ENCODE measurements at regions not wholly inside any gene's neighbourhood (a gene's known extent, or its start where the extent isn't known, plus 50 kb on each side); places are given as distances from the start of the nearest gene placed in this dataset.

DNA sequence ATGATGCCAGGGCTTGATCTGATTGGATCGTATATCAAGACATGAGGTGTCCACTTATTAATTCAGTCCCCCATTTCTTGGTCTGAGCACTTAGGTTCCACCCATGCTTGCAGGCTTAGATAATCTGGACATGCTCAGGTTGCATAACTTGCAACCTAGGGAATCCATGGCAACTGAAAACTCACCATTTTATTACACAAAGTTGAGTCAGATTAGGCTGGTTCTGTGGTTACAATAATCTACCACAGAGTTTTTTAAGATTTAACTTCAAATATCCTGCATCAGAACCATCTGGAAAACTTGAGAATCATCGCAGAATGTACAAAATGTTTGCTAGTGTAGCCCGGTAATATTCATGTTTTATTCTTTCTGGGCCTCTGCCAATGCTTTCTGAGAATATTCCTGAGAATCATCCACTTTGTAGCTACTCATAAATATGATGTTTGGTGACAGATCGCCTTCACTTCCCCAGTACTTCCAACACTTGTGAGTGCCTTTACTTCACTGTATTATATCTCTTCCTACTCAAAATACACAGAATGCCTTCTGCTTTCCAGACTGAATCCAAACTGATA lies 707.2 kb upstream of the ADAMTS5 start:
- in situ Hi-C loops (cut with MboI; ENCODE audit: low pct_ligation_motif_present in 1 of 4, low pct_unique_long_range_greater_than_20kb in 1 of 4, low sequenced_read_pairs in 3 of 4) = no loop called here
- intact Hi-C loops (cut with DNase I; ENCODE audit: low total_unique reads) = no loop called here
- Histone ChIP-seq H3K27ac (no peak overlapping the region), H3K4me3 (no peak overlapping the region), H3K4me1 (no peaks in the 10 kb centered on the region), H3K9me3 (no peaks in the 10 kb centered on the region), H3K27me3 (no peaks in the 10 kb centered on the region), H3K36me3 (no peaks in the 10 kb centered on the region)
- WGBS, 2 donors (ENCODE audit: low coverage in 1 of 2) = 75 to 76% methylated on average over 4 of the region's 4 CpGs
- TF ChIP-seq POLR2AphosphoS5 (IDR thresholded peaks at IDR 0.05) (no peak), EP300 (IDR thresholded peaks at IDR 0.05; ENCODE audit: low read depth) (no peak), POLR2A (IDR thresholded peaks at IDR 0.05) (no peak)
- TF ChIP-seq, protein P1, sequence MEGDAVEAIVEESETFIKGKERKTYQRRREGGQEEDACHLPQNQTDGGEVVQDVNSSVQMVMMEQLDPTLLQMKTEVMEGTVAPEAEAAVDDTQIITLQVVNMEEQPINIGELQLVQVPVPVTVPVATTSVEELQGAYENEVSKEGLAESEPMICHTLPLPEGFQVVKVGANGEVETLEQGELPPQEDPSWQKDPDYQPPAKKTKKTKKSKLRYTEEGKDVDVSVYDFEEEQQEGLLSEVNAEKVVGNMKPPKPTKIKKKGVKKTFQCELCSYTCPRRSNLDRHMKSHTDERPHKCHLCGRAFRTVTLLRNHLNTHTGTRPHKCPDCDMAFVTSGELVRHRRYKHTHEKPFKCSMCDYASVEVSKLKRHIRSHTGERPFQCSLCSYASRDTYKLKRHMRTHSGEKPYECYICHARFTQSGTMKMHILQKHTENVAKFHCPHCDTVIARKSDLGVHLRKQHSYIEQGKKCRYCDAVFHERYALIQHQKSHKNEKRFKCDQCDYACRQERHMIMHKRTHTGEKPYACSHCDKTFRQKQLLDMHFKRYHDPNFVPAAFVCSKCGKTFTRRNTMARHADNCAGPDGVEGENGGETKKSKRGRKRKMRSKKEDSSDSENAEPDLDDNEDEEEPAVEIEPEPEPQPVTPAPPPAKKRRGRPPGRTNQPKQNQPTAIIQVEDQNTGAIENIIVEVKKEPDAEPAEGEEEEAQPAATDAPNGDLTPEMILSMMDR (IDR thresholded peaks at IDR 0.05) = no peak
- no peak for DNase-seq

DNA sequence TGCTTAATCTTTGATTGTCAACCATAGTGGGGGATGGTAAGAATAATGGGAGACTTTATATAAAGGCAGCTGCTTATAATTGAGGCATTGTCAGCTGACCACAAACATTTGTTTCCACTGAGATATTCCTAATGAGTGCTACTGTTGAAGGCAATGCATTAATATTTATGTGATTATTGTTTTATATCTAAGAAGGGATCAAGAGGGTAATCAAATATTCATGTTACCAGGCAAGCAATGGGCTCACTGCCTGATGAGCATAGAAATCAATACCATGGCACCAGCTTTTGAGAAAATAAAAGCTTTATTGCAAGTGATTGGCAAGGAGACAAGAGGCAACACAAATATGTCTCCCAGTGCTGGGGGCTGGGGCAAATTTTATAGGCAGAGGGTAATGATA lies 706.7 kb upstream of the ADAMTS5 start:
- no peak for DNase-seq
- intact Hi-C loops (cut with DNase I; ENCODE audit: low total_unique reads) = no loop called here
- TF ChIP-seq, protein P1 (IDR thresholded peaks at IDR 0.05) = no peak
- TF ChIP-seq POLR2AphosphoS5 (IDR thresholded peaks at IDR 0.05) (no peak), EP300 (IDR thresholded peaks at IDR 0.05; ENCODE audit: low read depth) (no peak), POLR2A (IDR thresholded peaks at IDR 0.05) (no peak)

GRCh38 chr21:27671207-27671606 lies 704.3 kb upstream of the ADAMTS5 start:
- no peaks in the 10 kb centered on the region for H3K36me3 ChIP-seq
- H3K9me3 ChIP-seq = no peaks in the 10 kb centered on the region
- H3K4me1 ChIP-seq = no peaks in the 10 kb centered on the region
- WGBS, 2 donors (ENCODE audit: low coverage in 1 of 2) = 62 to 67% methylated on average over 1 of the region's 1 CpG
- H3K4me3 ChIP-seq = no peak overlapping the region
- no peak overlapping the region for H3K27ac ChIP-seq
- intact Hi-C loops (cut with DNase I; ENCODE audit: low total_unique reads) = no loop called here
- in situ Hi-C loops (cut with MboI; ENCODE audit: low pct_ligation_motif_present in 1 of 4, low pct_unique_long_range_greater_than_20kb in 1 of 4, low sequenced_read_pairs in 3 of 4) = no loop called here
- no peaks in the 10 kb centered on the region for H3K27me3 ChIP-seq
- DNase-seq = no peak
- no peak for TF ChIP-seq EP300 (IDR thresholded peaks at IDR 0.05; ENCODE audit: low read depth)
- TF ChIP-seq, protein P1 (IDR thresholded peaks at IDR 0.05) = no peak
- TF ChIP-seq POLR2A (IDR thresholded peaks at IDR 0.05) = no peak
- TF ChIP-seq POLR2AphosphoS5 (IDR thresholded peaks at IDR 0.05) = no peak

More for the DNA sequence above, 706.7 kb upstream of the ADAMTS5 start:
- Histone ChIP-seq H3K27ac (no peak overlapping the region), H3K4me1 (no peaks in the 10 kb centered on the region), H3K9me3 (no peaks in the 10 kb centered on the region), H3K36me3 (no peaks in the 10 kb centered on the region), H3K4me3 (no peak overlapping the region), H3K27me3 (no peaks in the 10 kb centered on the region)
- in situ Hi-C loops (cut with MboI; ENCODE audit: low pct_ligation_motif_present in 1 of 4, low pct_unique_long_range_greater_than_20kb in 1 of 4, low sequenced_read_pairs in 3 of 4) = no loop called here

DNA sequence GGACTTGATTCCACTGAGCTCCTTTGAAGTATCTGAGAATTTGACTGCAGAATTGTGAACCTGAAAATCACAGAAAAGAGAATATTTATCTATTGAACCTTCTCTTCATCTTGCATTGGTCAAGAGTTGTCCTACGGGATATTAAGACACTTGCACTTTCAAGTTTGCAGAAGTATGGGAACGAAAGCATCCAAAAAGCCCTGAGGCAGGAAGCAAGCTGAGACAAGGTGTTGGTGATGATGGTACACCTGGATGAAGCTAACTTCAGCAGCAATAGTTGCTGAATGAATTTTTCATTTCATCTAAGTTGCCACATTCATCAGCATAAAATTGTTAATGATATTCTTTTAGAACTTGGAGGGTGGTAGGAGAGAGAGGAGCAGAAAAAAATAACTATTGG lies 686.6 kb upstream of the ADAMTS5 start:
- TF ChIP-seq POLR2A (IDR thresholded peaks at IDR 0.05) (no peak), EP300 (IDR thresholded peaks at IDR 0.05; ENCODE audit: low read depth) (no peak), POLR2AphosphoS5 (IDR thresholded peaks at IDR 0.05) (no peak)
- TF ChIP-seq, protein P1 (IDR thresholded peaks at IDR 0.05) = no peak
- H3K27ac ChIP-seq = no peak overlapping the region
- in situ Hi-C loops (cut with MboI; ENCODE audit: low pct_ligation_motif_present in 1 of 4, low pct_unique_long_range_greater_than_20kb in 1 of 4, low sequenced_read_pairs in 3 of 4) = no loop called here
- H3K4me3 ChIP-seq = no peak overlapping the region
- H3K27me3 ChIP-seq = no peaks in the 10 kb centered on the region
- H3K4me1 ChIP-seq = no peaks in the 10 kb centered on the region
- WGBS, 2 donors (ENCODE audit: low coverage in 1 of 2) = 73 to 84% methylated on average over 2 of the region's 2 CpGs
- no peak for DNase-seq
- no peaks in the 10 kb centered on the region for H3K36me3 ChIP-seq
- intact Hi-C loops (cut with DNase I; ENCODE audit: low total_unique reads) = no loop called here
- H3K9me3 ChIP-seq = no peaks in the 10 kb centered on the region

All from transverse colon (tissue), 4 donors.